PC-3 (cell line): ENCODE measurements at regions not wholly inside any gene's neighbourhood (a gene's known extent, or its start where the extent isn't known, plus 50 kb on each side); places are given as distances from the start of the nearest gene placed in this dataset.

Source experiments
- EZH2 ChIP-seq: fragments of 300-600 bp; sonication (generic); IDR thresholded peaks from one replicate; pipeline ENCODE4 v1.6.1; 2017; ENCODE audit warnings: antibody characterized with exemption, mild to moderate bottlenecking, low read length; ENCODE audit not compliant: unreplicated experiment
- TF ChIP-seq, protein P1 (sequence below): fragments of 300-600 bp; sonication (generic); conservative IDR thresholded peaks from 2 replicates; pipeline ENCODE4 v1.5.1; 2017; ENCODE audit warnings: antibody characterized with exemption, low read depth, mild to moderate bottlenecking, low read length

DNA sequence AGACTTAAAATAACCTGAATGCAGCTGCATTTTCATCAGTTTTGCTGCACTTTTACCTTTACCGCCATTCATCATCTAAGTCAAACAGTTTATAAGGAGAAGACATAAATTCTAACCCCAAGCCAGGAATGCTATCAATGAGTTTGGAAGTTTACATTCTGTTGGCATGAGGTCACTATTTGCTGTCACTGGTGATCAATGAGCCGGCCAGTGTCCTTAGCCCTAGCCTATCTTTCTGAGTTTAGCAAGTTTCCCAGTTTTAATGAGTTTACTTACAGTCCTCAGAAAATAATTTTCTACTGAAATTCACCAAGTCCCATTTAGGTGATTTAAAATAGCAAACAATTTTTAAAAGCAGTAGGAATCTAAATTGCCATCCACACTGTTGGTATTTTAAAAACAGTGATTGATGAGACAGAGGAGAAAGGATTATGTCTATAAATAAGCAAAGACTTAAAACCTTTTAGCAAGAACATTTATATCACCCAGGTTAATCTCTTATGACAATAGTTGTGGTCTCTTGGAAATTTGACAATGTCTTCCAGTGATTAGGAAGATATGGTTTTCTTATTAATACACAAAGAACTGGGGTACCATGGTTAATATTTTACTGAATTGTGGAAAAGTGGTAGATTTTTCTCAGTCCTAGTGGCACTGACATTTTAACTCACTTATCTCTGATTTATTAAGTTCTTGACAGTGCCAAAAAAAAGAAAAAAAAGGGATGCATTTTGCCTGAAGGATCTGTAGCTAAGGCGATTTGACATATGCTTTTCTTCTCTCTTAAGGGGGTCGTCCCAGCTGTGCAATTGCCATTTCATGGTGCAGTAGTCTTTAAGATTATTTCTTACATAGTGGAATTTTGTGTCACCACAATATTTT, 443.4 kb upstream of the ANKRD30A start:
- TF ChIP-seq, protein P1, sequence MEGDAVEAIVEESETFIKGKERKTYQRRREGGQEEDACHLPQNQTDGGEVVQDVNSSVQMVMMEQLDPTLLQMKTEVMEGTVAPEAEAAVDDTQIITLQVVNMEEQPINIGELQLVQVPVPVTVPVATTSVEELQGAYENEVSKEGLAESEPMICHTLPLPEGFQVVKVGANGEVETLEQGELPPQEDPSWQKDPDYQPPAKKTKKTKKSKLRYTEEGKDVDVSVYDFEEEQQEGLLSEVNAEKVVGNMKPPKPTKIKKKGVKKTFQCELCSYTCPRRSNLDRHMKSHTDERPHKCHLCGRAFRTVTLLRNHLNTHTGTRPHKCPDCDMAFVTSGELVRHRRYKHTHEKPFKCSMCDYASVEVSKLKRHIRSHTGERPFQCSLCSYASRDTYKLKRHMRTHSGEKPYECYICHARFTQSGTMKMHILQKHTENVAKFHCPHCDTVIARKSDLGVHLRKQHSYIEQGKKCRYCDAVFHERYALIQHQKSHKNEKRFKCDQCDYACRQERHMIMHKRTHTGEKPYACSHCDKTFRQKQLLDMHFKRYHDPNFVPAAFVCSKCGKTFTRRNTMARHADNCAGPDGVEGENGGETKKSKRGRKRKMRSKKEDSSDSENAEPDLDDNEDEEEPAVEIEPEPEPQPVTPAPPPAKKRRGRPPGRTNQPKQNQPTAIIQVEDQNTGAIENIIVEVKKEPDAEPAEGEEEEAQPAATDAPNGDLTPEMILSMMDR = no peak
- no peak for TF ChIP-seq EZH2
